Activated T-cell treated with anti-CD3 and anti-CD28 coated beads, Interleukin-2, amount 50 U/mL, for 24 hours (primary cell): ENCODE measurements at regions not wholly inside any gene's neighbourhood (a gene's known extent, or its start where the extent isn't known, plus 50 kb on each side); places are given as distances from the start of the nearest gene placed in this dataset.

Experiments used
- DNase-seq: peaks from one replicate; pipeline ENCODE4 v3.0.0-alpha.2; 2020
- H3K27ac Mint-ChIP-seq: 2 replicates; pipeline ENCODE4 v1.8.0; 2020; ENCODE audit warnings: mild to moderate bottlenecking, mixed read lengths
- H3K27me3 Mint-ChIP-seq: 2 replicates; pipeline ENCODE4 v1.8.0; 2020; ENCODE audit warnings: mixed read lengths
- H3K36me3 Mint-ChIP-seq: 2 replicates; pipeline ENCODE4 v1.8.0; 2020; ENCODE audit warnings: low read depth, mixed read lengths
- H3K4me1 Mint-ChIP-seq: 2 replicates; pipeline ENCODE4 v1.8.0; 2020; ENCODE audit warnings: low read depth, mixed read lengths
- H3K4me3 Mint-ChIP-seq: 2 replicates; pipeline ENCODE4 v1.8.0; 2020; ENCODE audit warnings: mild to moderate bottlenecking, moderate library complexity, mixed read lengths
- H3K9me3 Mint-ChIP-seq: 2 replicates; pipeline ENCODE4 v1.8.0; 2020; ENCODE audit warnings: mixed read lengths

- Mint-ChIP-seq H3K4me3 (no peak overlapping the region), H3K27ac (no peak overlapping the region), H3K4me1 (peaks cover 3% of the 10 kb centered on the region), H3K27me3 (no peaks in the 10 kb centered on the region), H3K36me3 (no peaks in the 10 kb centered on the region), H3K9me3 (no peaks in the 10 kb centered on the region)
- DNase-seq = no peak
Observed at GRCh38 chr10:1896153-1896552, 158.8 kb upstream of the ADARB2 start.

GRCh38 chr10:1895691-1896090, 158.4 kb upstream of the ADARB2 start:
- DNase-seq = no peak
- Mint-ChIP-seq H3K9me3 (no peaks in the 10 kb centered on the region), H3K27ac (no peak overlapping the region), H3K4me3 (no peak overlapping the region), H3K4me1 (peaks cover 3% of the 10 kb centered on the region), H3K36me3 (no peaks in the 10 kb centered on the region), H3K27me3 (no peaks in the 10 kb centered on the region)

GRCh38 chr10:1894912-1895311, 157.6 kb upstream of the ADARB2 start:
- Mint-ChIP-seq H3K27me3 (no peaks in the 10 kb centered on the region), H3K36me3 (no peaks in the 10 kb centered on the region), H3K27ac (no peak overlapping the region), H3K4me3 (no peak overlapping the region), H3K4me1 (peaks cover 3% of the 10 kb centered on the region), H3K9me3 (no peaks in the 10 kb centered on the region)
- no peak for DNase-seq

DNA sequence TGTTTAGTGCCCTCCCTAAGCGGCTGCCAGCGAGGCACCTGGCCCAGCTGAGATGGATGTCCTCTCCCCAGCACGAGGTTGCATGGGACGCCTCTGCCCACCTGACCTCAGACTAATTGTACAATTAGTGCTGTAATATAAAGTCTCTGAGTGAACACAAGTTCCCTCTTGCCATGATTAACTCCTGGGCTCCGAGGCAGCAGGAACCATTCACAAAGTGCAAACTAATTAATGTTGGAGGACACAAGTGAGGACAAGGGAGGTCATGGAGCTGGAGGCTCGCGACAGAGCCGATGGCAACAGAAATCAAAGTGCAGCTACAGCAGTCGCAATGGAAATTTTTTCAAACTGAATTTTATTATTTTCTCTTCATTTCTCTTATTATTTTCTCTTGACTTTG, 156.6 kb upstream of the ADARB2 start:
- DNase-seq = no peak
- H3K27me3 Mint-ChIP-seq = no peaks in the 10 kb centered on the region
- H3K27ac Mint-ChIP-seq = no peak overlapping the region
- H3K36me3 Mint-ChIP-seq = no peaks in the 10 kb centered on the region
- H3K4me3 Mint-ChIP-seq = no peak overlapping the region
- no peaks in the 10 kb centered on the region for H3K9me3 Mint-ChIP-seq
- H3K4me1 Mint-ChIP-seq = peaks cover 3% of the 10 kb centered on the region

DNA sequence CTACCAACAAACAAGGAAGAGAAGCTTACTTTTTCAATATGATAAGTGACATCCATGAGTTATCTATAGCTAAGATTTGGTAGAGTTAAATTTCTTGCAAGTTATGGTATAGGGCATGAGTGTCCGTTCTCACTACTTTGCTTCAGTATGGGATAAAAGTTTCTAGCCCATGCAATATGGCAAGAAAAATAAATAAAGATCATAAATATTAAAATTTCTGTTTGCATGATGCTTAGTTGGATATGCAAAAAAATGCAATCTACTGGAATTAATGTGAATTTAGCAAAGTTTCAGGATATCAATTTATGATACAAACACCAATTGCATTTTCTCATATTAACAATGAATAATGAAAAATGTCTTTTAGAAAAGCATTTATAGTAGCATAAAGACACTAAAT, 148.7 kb upstream of the ADARB2 start:
- H3K27ac Mint-ChIP-seq = no peak overlapping the region
- DNase-seq = no peak
- H3K4me3 Mint-ChIP-seq = no peak overlapping the region
- H3K9me3 Mint-ChIP-seq = peaks cover 3% of the 10 kb centered on the region
- no peaks in the 10 kb centered on the region for H3K4me1 Mint-ChIP-seq
- H3K36me3 Mint-ChIP-seq = no peaks in the 10 kb centered on the region
- no peaks in the 10 kb centered on the region for H3K27me3 Mint-ChIP-seq

- Mint-ChIP-seq H3K9me3 (peaks cover 3% of the 10 kb centered on the region), H3K4me3 (no peak overlapping the region), H3K27me3 (no peaks in the 10 kb centered on the region), H3K36me3 (no peaks in the 10 kb centered on the region), H3K4me1 (no peaks in the 10 kb centered on the region), H3K27ac (no peak overlapping the region)
- no peak for DNase-seq
Observed at GRCh38 chr10:1882728-1883127, 145.4 kb upstream of the ADARB2 start.

GRCh38 chr10:1882180-1882579, 144.9 kb upstream of the ADARB2 start:
- no peak overlapping the region for H3K27ac Mint-ChIP-seq
- H3K36me3 Mint-ChIP-seq = no peaks in the 10 kb centered on the region
- H3K4me3 Mint-ChIP-seq = no peak overlapping the region
- H3K27me3 Mint-ChIP-seq = no peaks in the 10 kb centered on the region
- no peaks in the 10 kb centered on the region for H3K4me1 Mint-ChIP-seq
- DNase-seq = no peak
- peaks cover 3% of the 10 kb centered on the region for H3K9me3 Mint-ChIP-seq

DNA sequence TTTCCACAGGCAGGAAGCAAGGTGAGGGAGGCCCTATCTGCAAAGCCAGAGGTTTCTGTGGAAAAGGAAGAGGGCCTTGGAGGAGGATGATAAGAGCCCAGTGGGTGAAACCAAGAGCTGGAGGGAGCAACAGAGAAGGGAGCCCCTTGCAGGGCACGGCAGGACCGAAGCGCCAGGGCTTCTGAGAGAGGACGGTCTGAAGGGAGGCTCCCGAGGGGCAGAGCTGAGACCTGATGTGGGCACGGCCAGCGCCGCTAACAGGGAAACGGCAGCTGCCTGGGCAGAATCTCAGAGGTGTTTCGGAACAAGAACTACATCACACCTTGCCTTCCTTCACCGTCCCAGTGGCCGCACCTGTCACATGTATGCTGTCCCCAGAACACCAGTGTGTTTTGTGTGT, 144.3 kb upstream of the ADARB2 start:
- no peak for DNase-seq
- no peak overlapping the region for H3K4me3 Mint-ChIP-seq
- no peaks in the 10 kb centered on the region for H3K4me1 Mint-ChIP-seq
- no peaks in the 10 kb centered on the region for H3K36me3 Mint-ChIP-seq
- no peaks in the 10 kb centered on the region for H3K27me3 Mint-ChIP-seq
- H3K27ac Mint-ChIP-seq = no peak overlapping the region
- H3K9me3 Mint-ChIP-seq = peaks cover 3% of the 10 kb centered on the region

- Mint-ChIP-seq H3K9me3 (no peaks in the 10 kb centered on the region), H3K27ac (no peak overlapping the region), H3K4me1 (no peaks in the 10 kb centered on the region), H3K4me3 (no peak overlapping the region), H3K27me3 (peaks cover 4% of the 10 kb centered on the region), H3K36me3 (no peaks in the 10 kb centered on the region)
- DNase-seq = no peak
Observed at GRCh38 chr10:1874533-1874932, 137.2 kb upstream of the ADARB2 start.

GRCh38 chr10:1873661-1874315, 136.5 kb upstream of the ADARB2 start:
- Mint-ChIP-seq H3K4me3 (no peak overlapping the region), H3K36me3 (no peaks in the 10 kb centered on the region), H3K4me1 (no peaks in the 10 kb centered on the region), H3K9me3 (no peaks in the 10 kb centered on the region), H3K27me3 (peaks cover 4% of the 10 kb centered on the region), H3K27ac (no peak overlapping the region)
- no peak for DNase-seq

GRCh38 chr10:1872151-1872726, 134.9 kb upstream of the ADARB2 start:
- H3K4me3 Mint-ChIP-seq = no peak overlapping the region
- no peaks in the 10 kb centered on the region for H3K4me1 Mint-ChIP-seq
- peaks cover 4% of the 10 kb centered on the region for H3K27me3 Mint-ChIP-seq
- H3K36me3 Mint-ChIP-seq = no peaks in the 10 kb centered on the region
- H3K27ac Mint-ChIP-seq = no peak overlapping the region
- no peaks in the 10 kb centered on the region for H3K9me3 Mint-ChIP-seq
- no peak for DNase-seq

- DNase-seq = no peak
- Mint-ChIP-seq H3K4me1 (no peaks in the 10 kb centered on the region), H3K27ac (no peak overlapping the region), H3K9me3 (no peaks in the 10 kb centered on the region), H3K27me3 (peaks cover 4% of the 10 kb centered on the region), H3K36me3 (no peaks in the 10 kb centered on the region), H3K4me3 (no peak overlapping the region)
Observed at GRCh38 chr10:1870491-1870890, 133.2 kb upstream of the ADARB2 start.

DNA sequence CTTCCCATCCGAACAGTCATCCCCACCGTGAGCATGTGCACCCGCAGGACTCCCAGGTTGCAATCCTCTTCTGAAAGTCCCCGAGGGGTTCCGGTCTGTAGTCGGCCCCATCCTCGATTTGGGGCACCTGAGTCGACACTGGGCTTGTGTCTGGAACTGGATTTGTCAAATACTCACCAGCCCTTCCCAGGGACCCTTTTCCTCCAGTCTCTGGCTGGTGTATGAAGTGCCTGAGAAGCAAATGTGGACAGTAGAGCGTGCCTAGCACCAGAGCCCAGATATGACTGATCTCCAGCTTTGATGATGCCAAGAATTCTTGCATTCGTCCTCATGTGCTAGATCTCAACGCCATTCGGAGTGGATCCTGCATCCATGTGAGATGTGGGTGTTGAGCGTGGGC, 132.5 kb upstream of the ADARB2 start:
- H3K9me3 Mint-ChIP-seq = no peaks in the 10 kb centered on the region
- peaks cover 4% of the 10 kb centered on the region for H3K27me3 Mint-ChIP-seq
- H3K4me1 Mint-ChIP-seq = no peaks in the 10 kb centered on the region
- DNase-seq = no peak
- H3K27ac Mint-ChIP-seq = no peak overlapping the region
- H3K36me3 Mint-ChIP-seq = no peaks in the 10 kb centered on the region
- no peak overlapping the region for H3K4me3 Mint-ChIP-seq

DNA sequence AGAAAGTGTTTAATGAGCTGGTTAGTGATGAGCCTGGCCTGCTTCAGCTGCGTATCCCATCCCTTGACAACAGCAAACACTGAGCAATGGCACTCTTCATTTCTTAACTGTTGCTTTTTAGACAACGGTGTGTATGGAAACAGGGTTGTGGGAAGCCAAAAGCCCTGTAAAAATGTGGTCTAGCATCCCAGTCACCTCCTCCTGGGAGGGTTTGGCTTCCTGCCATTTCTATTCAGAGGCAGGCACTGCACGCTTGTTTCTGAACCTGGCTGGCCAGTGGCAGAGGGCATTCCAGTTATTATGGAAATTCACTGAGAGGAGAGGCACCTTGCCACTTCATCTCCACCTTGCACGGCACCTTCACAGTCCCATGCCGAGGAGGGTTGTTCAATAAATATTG, 123.0 kb upstream of the ADARB2 start:
- Mint-ChIP-seq H3K4me3 (no peak overlapping the region), H3K9me3 (peaks cover 3% of the 10 kb centered on the region), H3K36me3 (no peaks in the 10 kb centered on the region), H3K27me3 (no peaks in the 10 kb centered on the region), H3K4me1 (no peaks in the 10 kb centered on the region), H3K27ac (no peak overlapping the region)
- DNase-seq = no peak

DNA sequence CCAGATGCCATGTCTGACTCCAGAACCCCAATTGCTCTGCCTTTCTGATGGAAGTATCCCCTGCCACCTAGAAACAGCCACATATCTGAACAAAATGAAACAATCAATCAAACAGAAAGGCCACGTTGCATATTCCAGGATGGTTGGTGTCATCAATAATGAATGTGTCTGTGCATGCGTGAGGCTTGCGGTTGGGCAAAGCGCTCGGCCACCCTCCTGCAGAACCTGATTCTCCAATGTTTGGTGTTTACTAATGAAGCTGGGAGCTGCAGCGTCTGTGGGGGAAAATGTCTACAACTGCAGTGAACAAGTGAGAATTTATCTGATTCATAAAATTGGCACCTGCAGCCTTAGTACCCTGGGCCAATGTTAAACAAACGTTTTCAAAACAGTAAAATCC, 121.2 kb upstream of the ADARB2 start:
- Mint-ChIP-seq H3K9me3 (no peaks in the 10 kb centered on the region), H3K27ac (no peak overlapping the region), H3K4me1 (no peaks in the 10 kb centered on the region), H3K4me3 (no peak overlapping the region), H3K27me3 (no peaks in the 10 kb centered on the region), H3K36me3 (no peaks in the 10 kb centered on the region)
- DNase-seq = no peak

DNA sequence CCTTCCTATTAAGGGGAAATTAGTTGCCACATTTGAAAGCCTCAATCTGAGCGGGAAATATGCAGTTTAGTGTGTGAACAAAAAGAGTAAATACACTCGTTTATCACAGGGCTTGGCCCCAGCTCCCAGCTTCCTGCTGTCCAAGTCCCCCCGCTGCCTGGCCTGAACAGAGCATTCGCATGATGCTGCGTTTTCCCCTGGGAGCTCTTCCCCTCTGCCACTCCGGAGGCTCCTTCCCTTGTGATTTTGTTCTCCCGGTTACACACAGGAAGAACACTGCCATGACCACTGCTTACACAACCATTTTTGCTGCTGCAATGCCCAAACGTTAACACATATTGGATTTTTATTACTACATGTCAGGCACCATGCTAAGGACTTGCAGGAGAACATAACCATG, 120.7 kb upstream of the ADARB2 start:
- H3K36me3 Mint-ChIP-seq = no peaks in the 10 kb centered on the region
- no peak overlapping the region for H3K4me3 Mint-ChIP-seq
- no peaks in the 10 kb centered on the region for H3K4me1 Mint-ChIP-seq
- H3K27me3 Mint-ChIP-seq = no peaks in the 10 kb centered on the region
- no peak overlapping the region for H3K27ac Mint-ChIP-seq
- no peak for DNase-seq
- H3K9me3 Mint-ChIP-seq = no peaks in the 10 kb centered on the region
